Nephron (organoid): ENCODE measurements at regions not wholly inside any gene's neighbourhood (a gene's known extent, or its start where the extent isn't known, plus 50 kb on each side); places are given as distances from the start of the nearest gene placed in this dataset.
A peak's percentile ranks its signal among the peaks of the same experiment; 100 is the strongest.

Experiments used
- H3K27ac Mint-ChIP-seq, 3 experiments: 2 replicates each; pipeline ENCODE4 v1.8.0; 2020; ENCODE audit warnings: mixed read lengths in 3 of 3, mild to moderate bottlenecking in 2 of 3, moderate library complexity in 1 of 3
- H3K27me3 Mint-ChIP-seq: 2 replicates; pipeline ENCODE4 v1.8.0; 2021; ENCODE audit warnings: low read depth, mild to moderate bottlenecking, moderate library complexity, mixed read lengths
- H3K36me3 Mint-ChIP-seq: 2 replicates; pipeline ENCODE4 v1.8.0; 2020; ENCODE audit warnings: low read depth, mixed read lengths
- H3K4me1 Mint-ChIP-seq: 2 replicates; pipeline ENCODE4 v1.8.0; 2020; ENCODE audit warnings: mixed read lengths
- H3K4me3 Mint-ChIP-seq, 3 experiments: 2 replicates each; pipeline ENCODE4 v1.8.0; 2020; ENCODE audit warnings: mild to moderate bottlenecking in 3 of 3, mixed read lengths in 3 of 3, moderate library complexity in 2 of 3
- H3K9me3 Mint-ChIP-seq: 2 replicates; pipeline ENCODE4 v1.8.0; 2020; ENCODE audit warnings: mixed read lengths
- CTCF ChIP-seq, 3 experiments: fragments of 200-600 bp; sonication (generic); IDR thresholded peaks; one replicate each; pipeline ENCODE4 v1.5.0; 2021; ENCODE audit warnings: antibody characterized with exemption in 3 of 3; ENCODE audit not compliant: unreplicated experiment in 3 of 3

GRCh38 chr20:47950124-47950912, 165.0 kb upstream of the SULF2 start:
- TF ChIP-seq CTCF (IDR thresholded peaks at IDR 0.05; ENCODE audit: unreplicated experiment in 3 of 3): no peak
- no peaks in the 10 kb centered on the region for H3K9me3 Mint-ChIP-seq

GRCh38 chr20:47949230-47949629, 163.9 kb upstream of the SULF2 start:
- Mint-ChIP-seq H3K9me3 (no peaks in the 10 kb centered on the region), H3K27me3 (peaks cover 14% of the 10 kb centered on the region), H3K4me3 (no peak overlapping the region), H3K36me3 (no peaks in the 10 kb centered on the region), H3K27ac (peak overlapping the region; percentile 62 to 75 (median 73)), H3K4me1 (peaks cover 64% of the 10 kb centered on the region)
- TF ChIP-seq CTCF (IDR thresholded peaks at IDR 0.05; ENCODE audit: unreplicated experiment in 3 of 3): no peak

More at GRCh38 chr20:47950124-47950912, 165.0 kb upstream of the SULF2 start:
- Mint-ChIP-seq H3K27me3 (peaks cover 22% of the 10 kb centered on the region), H3K4me3 (peak overlapping the region in 1 of 3 experiments; percentile 21), H3K27ac (peak overlapping the region; percentile 62 to 75 (median 73)), H3K36me3 (no peaks in the 10 kb centered on the region), H3K4me1 (peaks cover 58% of the 10 kb centered on the region)

- Mint-ChIP-seq H3K27me3 (peaks cover 16% of the 10 kb centered on the region), H3K36me3 (no peaks in the 10 kb centered on the region), H3K27ac (peak overlapping the region in 2 of 3 experiments; percentile 2 to 7), H3K4me1 (peaks cover 30% of the 10 kb centered on the region), H3K4me3 (no peak overlapping the region), H3K9me3 (no peaks in the 10 kb centered on the region)
- no peak for TF ChIP-seq CTCF (IDR thresholded peaks at IDR 0.05; ENCODE audit: unreplicated experiment in 3 of 3)
Observed at GRCh38 chr20:47944682-47945081, 159.4 kb upstream of the SULF2 start.

- no peak for TF ChIP-seq CTCF (IDR thresholded peaks at IDR 0.05; ENCODE audit: unreplicated experiment in 3 of 3)
- Mint-ChIP-seq H3K4me3 (no peak overlapping the region), H3K36me3 (no peaks in the 10 kb centered on the region), H3K27me3 (peaks cover 27% of the 10 kb centered on the region), H3K9me3 (no peaks in the 10 kb centered on the region), H3K27ac (peak overlapping the region in 1 of 3 experiments; percentile 54), H3K4me1 (peaks cover 20% of the 10 kb centered on the region)
Observed at GRCh38 chr20:47941869-47942268, 156.6 kb upstream of the SULF2 start.

GRCh38 chr20:47940101-47940813, 155.0 kb upstream of the SULF2 start:
- peaks cover 29% of the 10 kb centered on the region for H3K27me3 Mint-ChIP-seq
- no peak overlapping the region for H3K27ac Mint-ChIP-seq
- H3K9me3 Mint-ChIP-seq: no peaks in the 10 kb centered on the region
- H3K36me3 Mint-ChIP-seq: no peaks in the 10 kb centered on the region
- TF ChIP-seq CTCF (IDR thresholded peaks at IDR 0.05; ENCODE audit: unreplicated experiment in 3 of 3): no peak
- peaks cover 9% of the 10 kb centered on the region for H3K4me1 Mint-ChIP-seq
- no peak overlapping the region for H3K4me3 Mint-ChIP-seq
